ENCODE measurements at regions not wholly inside any gene's neighbourhood (a gene's known extent, or its start where the extent isn't known, plus 50 kb on each side); places are given as distances from the start of the nearest gene placed in this dataset.

DNA sequence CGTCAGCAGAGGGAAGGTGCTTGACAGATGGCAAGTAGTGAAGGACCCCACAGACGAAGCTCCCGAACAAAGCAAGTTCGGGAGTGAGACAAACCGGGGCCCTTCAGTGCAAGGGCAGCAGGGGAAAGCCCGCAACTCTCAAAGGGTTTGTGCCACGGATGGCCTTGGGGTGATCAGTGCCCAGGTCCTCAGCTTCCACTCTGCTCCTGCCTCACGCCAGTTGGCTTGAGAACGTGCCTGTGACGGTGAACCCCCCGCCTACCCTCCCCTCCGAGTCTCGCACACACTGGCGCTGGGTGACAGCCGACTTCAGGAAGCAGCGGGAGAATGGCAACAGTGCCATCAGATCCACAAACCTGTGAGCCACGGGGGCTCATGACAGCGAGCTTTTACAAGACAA is 56.8 kb upstream of the SALL3 start:
- no peak for DNase-seq (ENCODE audit: extremely low spot score in 2 of 2)
- Histone ChIP-seq H3K27ac (no peak overlapping the region), H3K4me1 (no peaks in the 10 kb centered on the region), H3K9me3 (no peaks in the 10 kb centered on the region), H3K4me3 (no peak overlapping the region), H3K27me3 (no peaks in the 10 kb centered on the region), H3K36me3 (no peaks in the 10 kb centered on the region)
- intact Hi-C loops (cut with DNase I): no loop called here
- TF ChIP-seq, protein P1, sequence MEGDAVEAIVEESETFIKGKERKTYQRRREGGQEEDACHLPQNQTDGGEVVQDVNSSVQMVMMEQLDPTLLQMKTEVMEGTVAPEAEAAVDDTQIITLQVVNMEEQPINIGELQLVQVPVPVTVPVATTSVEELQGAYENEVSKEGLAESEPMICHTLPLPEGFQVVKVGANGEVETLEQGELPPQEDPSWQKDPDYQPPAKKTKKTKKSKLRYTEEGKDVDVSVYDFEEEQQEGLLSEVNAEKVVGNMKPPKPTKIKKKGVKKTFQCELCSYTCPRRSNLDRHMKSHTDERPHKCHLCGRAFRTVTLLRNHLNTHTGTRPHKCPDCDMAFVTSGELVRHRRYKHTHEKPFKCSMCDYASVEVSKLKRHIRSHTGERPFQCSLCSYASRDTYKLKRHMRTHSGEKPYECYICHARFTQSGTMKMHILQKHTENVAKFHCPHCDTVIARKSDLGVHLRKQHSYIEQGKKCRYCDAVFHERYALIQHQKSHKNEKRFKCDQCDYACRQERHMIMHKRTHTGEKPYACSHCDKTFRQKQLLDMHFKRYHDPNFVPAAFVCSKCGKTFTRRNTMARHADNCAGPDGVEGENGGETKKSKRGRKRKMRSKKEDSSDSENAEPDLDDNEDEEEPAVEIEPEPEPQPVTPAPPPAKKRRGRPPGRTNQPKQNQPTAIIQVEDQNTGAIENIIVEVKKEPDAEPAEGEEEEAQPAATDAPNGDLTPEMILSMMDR (IDR thresholded peaks at IDR 0.05): no peak
- TF ChIP-seq POLR2AphosphoS5 (IDR thresholded peaks at IDR 0.05; ENCODE audit: insufficient read depth in 1 of 2, low read depth in 1 of 2) (no peak), POLR2A (IDR thresholded peaks at IDR 0.05) (no peak)

DNA sequence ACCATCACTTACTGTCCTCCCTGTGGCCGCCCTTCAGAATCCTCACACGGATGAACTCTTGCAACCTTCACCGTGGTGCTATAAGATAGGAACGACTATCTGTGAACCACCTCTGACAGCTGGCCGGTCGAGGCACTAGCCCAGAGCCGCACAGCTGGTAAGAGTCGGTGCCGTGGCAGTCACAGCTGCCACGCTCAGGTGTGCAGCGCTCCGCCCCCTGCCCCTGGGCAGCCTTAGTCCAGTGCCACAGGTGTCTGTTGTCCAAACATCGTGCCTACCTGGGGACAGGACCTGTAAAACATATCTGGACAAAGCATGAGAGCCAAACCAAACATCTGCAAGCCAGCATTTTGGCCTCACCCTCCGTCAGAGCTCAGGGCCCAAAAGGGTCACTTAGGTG is 55.3 kb upstream of the SALL3 start:
- DNase-seq (ENCODE audit: extremely low spot score in 2 of 2): no peak
- Histone ChIP-seq H3K4me3 (no peak overlapping the region), H3K36me3 (no peaks in the 10 kb centered on the region), H3K9me3 (no peaks in the 10 kb centered on the region), H3K27ac (no peak overlapping the region), H3K4me1 (no peaks in the 10 kb centered on the region), H3K27me3 (no peaks in the 10 kb centered on the region)
- intact Hi-C loops (cut with DNase I): no loop called here
- TF ChIP-seq POLR2A (IDR thresholded peaks at IDR 0.05) (no peak), POLR2AphosphoS5 (IDR thresholded peaks at IDR 0.05; ENCODE audit: insufficient read depth in 1 of 2, low read depth in 1 of 2) (no peak)
- TF ChIP-seq, protein P1 (IDR thresholded peaks at IDR 0.05): no peak

DNA sequence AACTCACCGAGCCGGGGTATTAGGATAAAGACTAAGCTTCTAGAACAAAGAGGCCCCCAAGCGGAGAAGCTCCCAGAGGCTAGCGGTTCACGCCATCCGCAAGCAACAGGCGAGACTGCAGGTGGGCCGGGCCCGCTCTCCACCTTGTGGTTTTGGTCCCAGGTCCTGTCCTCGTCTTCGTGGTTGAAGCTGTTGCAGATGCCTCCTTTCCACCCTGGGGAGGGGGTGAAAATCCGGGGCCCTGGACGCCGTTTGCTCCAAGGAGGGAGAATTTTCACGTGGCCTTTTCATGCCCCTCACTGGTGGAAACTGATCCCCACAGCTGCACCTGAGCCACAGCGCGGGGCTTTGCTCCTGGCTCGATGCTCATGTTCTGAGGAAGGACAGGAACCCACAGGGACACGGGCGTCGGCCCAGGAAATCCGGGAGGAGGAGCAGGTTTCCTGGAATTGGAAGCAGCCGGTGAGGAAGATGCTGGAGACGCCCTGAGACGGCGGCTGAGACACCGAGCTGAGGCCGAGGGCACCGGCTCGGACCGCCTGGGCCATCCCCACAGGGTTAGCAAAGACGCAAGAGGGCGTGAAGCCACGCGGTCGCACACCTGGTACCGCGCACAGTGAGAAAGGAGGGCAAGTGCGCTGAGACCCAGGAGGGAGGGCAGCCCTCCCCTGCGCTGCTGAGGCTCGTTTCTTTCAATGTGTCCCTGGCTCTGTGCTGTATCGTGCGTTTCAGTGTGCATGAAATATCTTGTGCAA is 54.7 kb upstream of the SALL3 start:
- Histone ChIP-seq H3K9me3 (no peaks in the 10 kb centered on the region), H3K4me1 (no peaks in the 10 kb centered on the region), H3K27me3 (no peaks in the 10 kb centered on the region), H3K27ac (no peak overlapping the region), H3K4me3 (no peak overlapping the region), H3K36me3 (no peaks in the 10 kb centered on the region)
- no peak for DNase-seq (ENCODE audit: extremely low spot score in 2 of 2)
- intact Hi-C loops (cut with DNase I): no loop called here
- TF ChIP-seq POLR2A (IDR thresholded peaks at IDR 0.05): no peak
- no peak for TF ChIP-seq POLR2AphosphoS5 (IDR thresholded peaks at IDR 0.05; ENCODE audit: insufficient read depth in 1 of 2, low read depth in 1 of 2)
- TF ChIP-seq, protein P1 (IDR thresholded peaks at IDR 0.05): no peak

DNA sequence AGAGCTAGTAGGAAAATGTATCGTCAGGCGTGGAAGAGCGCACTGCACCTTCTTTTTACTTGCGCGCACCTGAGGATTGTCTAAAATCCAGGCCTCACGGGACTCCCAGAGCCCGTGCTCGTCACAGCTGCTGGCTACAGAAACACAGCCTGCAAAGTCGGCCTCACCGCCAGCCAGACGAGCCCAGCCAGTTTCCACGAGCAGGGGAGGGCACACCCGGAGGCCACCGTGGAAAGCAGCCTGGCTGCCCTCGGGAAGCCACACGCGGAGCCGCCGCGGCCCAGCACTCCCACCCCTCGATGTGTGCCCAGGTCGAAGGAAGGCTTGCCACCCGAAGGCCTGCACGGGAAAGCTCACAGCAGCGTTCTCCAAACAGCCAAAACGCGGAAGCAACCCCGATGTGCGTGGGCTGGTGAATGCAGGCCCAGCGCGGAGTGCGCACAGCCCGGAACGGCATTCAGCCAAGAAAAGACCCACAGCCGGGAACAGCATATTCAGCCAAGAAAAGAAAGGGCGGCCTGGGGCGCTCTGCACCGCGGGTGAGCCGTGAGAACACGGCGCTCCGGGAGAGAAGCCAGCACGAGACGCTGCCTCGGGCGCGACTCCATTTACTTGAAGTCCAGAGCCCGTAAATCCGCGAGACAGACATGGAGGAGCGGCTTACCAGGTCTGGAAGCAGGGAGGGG is 53.9 kb upstream of the SALL3 start:
- Histone ChIP-seq H3K27me3 (no peaks in the 10 kb centered on the region), H3K4me1 (no peaks in the 10 kb centered on the region), H3K4me3 (no peak overlapping the region), H3K9me3 (no peaks in the 10 kb centered on the region), H3K27ac (no peak overlapping the region), H3K36me3 (no peaks in the 10 kb centered on the region)
- intact Hi-C loops (cut with DNase I): no loop called here
- DNase-seq (ENCODE audit: extremely low spot score in 2 of 2): no peak
- TF ChIP-seq POLR2AphosphoS5 (IDR thresholded peaks at IDR 0.05; ENCODE audit: insufficient read depth in 1 of 2, low read depth in 1 of 2): no peak
- TF ChIP-seq, protein P1 (IDR thresholded peaks at IDR 0.05): no peak
- no peak for TF ChIP-seq POLR2A (IDR thresholded peaks at IDR 0.05)

DNA sequence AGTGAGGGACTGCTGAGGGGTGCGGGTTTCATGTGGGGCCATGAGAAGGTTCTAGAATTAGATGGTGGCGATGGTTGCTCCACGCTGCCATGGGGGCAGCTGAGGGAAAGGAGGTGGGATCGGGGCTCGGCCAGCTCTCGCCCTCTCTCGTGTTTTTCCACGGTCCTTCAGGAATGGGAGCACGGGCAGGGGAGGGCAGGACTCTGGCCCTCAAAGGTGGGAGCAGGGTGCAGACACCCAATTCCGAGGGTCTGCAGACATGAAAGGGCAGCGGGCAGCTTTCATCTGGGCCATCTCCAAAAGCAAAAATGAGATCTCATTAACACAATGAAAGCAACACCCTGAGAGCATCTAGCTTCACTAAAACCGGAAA is 53.4 kb upstream of the SALL3 start:
- DNase-seq (ENCODE audit: extremely low spot score in 2 of 2): no peak
- no peak for TF ChIP-seq POLR2A (IDR thresholded peaks at IDR 0.05)
- TF ChIP-seq, protein P1 (IDR thresholded peaks at IDR 0.05): no peak
- intact Hi-C loops (cut with DNase I): no loop called here

More for the DNA sequence above, 53.4 kb upstream of the SALL3 start:
- Histone ChIP-seq H3K4me3 (no peak overlapping the region), H3K27me3 (no peaks in the 10 kb centered on the region), H3K9me3 (no peaks in the 10 kb centered on the region), H3K36me3 (no peaks in the 10 kb centered on the region), H3K27ac (no peak overlapping the region), H3K4me1 (no peaks in the 10 kb centered on the region)

Data from vagina (tissue), 2 donors.